ENCODE measurements at regions not wholly inside any gene's neighbourhood (a gene's known extent, or its start where the extent isn't known, plus 50 kb on each side); places are given as distances from the start of the nearest gene placed in this dataset.

DNA sequence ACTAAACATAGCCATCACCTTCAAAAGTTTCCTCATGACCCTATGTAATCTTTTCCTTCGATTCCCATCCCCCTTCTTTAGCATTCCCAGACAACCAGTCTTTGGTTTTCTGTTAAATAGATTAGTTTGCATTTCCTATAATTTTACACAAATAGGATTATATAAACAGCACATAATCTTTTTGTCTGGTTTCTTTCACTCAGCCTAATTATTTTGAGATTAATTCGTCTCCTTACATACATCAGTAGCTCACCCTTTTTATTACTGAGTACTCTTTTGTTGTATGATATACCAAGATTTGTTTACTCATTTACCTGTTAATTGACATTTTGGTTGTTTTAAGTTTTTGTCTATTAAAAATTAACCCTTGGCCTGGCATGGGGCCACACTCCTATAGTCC lies 354.7 kb upstream of the CHRM2 start:
- TF ChIP-seq, protein P1, sequence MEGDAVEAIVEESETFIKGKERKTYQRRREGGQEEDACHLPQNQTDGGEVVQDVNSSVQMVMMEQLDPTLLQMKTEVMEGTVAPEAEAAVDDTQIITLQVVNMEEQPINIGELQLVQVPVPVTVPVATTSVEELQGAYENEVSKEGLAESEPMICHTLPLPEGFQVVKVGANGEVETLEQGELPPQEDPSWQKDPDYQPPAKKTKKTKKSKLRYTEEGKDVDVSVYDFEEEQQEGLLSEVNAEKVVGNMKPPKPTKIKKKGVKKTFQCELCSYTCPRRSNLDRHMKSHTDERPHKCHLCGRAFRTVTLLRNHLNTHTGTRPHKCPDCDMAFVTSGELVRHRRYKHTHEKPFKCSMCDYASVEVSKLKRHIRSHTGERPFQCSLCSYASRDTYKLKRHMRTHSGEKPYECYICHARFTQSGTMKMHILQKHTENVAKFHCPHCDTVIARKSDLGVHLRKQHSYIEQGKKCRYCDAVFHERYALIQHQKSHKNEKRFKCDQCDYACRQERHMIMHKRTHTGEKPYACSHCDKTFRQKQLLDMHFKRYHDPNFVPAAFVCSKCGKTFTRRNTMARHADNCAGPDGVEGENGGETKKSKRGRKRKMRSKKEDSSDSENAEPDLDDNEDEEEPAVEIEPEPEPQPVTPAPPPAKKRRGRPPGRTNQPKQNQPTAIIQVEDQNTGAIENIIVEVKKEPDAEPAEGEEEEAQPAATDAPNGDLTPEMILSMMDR (IDR thresholded peaks at IDR 0.05; ENCODE audit: unreplicated experiment), result no peak
- H3K27me3 Mint-ChIP-seq (ENCODE audit: unreplicated experiment), result no peaks in the 10 kb centered on the region
- no peak overlapping the region for H3K4me3 Mint-ChIP-seq (ENCODE audit: low read depth, unreplicated experiment)
- H3K27ac Mint-ChIP-seq (ENCODE audit: unreplicated experiment), result no peak overlapping the region
- no peaks in the 10 kb centered on the region for H3K4me1 Mint-ChIP-seq (ENCODE audit: low read depth, unreplicated experiment)
- peaks cover 13% of the 10 kb centered on the region for H3K9me3 Mint-ChIP-seq (ENCODE audit: low read depth, unreplicated experiment)
- BruUV-seq (replicated peaks), result no TSS peak
- H3K36me3 Mint-ChIP-seq (ENCODE audit: insufficient read depth, unreplicated experiment), result no peaks in the 10 kb centered on the region
- no peak for DNase-seq
- intact Hi-C loops (cut with micrococcal nuclease; ENCODE audit: unreplicated experiment), result no loop called here
- CTCF ChIA-PET, result no interaction called here

DNA sequence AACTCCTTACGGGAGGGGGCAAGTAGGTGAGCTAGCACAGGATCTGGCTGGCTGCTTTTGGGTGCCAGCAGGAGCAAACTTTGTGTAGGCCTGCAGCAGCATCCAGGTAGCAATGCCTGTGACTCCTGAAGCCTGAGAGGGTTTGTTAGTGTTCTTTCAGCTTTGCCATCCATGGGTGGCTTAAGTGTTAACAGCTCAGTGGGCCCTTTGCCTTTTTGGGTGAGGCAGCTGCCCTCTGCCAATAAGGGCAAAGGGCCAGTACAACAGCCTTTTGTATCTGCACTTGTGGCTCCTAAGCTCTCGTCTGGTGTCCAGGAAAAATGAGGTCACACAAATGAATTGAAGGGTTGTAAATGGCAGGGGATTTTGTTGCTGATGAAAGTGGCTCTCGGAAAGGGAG lies 359.0 kb upstream of the CHRM2 start:
- TF ChIP-seq, protein P1 (IDR thresholded peaks at IDR 0.05; ENCODE audit: unreplicated experiment), result no peak
- H3K4me3 Mint-ChIP-seq (ENCODE audit: low read depth, unreplicated experiment), result no peak overlapping the region
- no peaks in the 10 kb centered on the region for H3K27me3 Mint-ChIP-seq (ENCODE audit: unreplicated experiment)
- intact Hi-C loops (cut with micrococcal nuclease; ENCODE audit: unreplicated experiment), result no loop called here
- H3K36me3 Mint-ChIP-seq (ENCODE audit: insufficient read depth, unreplicated experiment), result no peaks in the 10 kb centered on the region
- CTCF ChIA-PET, result no interaction called here
- BruUV-seq (replicated peaks), result no TSS peak
- H3K4me1 Mint-ChIP-seq (ENCODE audit: low read depth, unreplicated experiment), result no peaks in the 10 kb centered on the region
- peaks cover 11% of the 10 kb centered on the region for H3K9me3 Mint-ChIP-seq (ENCODE audit: low read depth, unreplicated experiment)
- H3K27ac Mint-ChIP-seq (ENCODE audit: unreplicated experiment), result no peak overlapping the region
- DNase-seq, result no peak

DNA sequence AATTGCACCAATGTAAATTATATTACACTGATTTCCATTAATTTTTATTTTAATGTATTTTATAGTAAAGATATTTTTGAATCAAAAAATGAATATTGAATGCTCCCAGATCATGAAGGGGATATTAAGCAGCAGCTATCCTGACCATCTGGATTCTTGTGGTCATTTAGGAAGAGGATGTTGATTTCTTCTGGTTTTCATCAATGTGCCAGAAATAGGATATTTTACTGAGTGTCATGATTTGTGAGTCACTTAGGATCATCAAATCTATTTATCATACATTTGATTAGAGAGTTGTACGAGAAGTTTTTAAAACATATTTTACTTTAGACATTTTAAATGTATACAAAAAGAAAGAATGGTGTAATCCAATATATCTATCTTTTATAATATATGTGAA lies 366.3 kb upstream of the CHRM2 start:
- CTCF ChIA-PET, result no interaction called here
- TF ChIP-seq, protein P1 (IDR thresholded peaks at IDR 0.05; ENCODE audit: unreplicated experiment), result no peak
- Mint-ChIP-seq H3K27me3 (ENCODE audit: unreplicated experiment) (no peaks in the 10 kb centered on the region), H3K9me3 (ENCODE audit: low read depth, unreplicated experiment) (peaks cover 13% of the 10 kb centered on the region), H3K4me3 (ENCODE audit: low read depth, unreplicated experiment) (no peak overlapping the region), H3K27ac (ENCODE audit: unreplicated experiment) (no peak overlapping the region), H3K4me1 (ENCODE audit: low read depth, unreplicated experiment) (no peaks in the 10 kb centered on the region), H3K36me3 (ENCODE audit: insufficient read depth, unreplicated experiment) (no peaks in the 10 kb centered on the region)
- DNase-seq, result no peak
- intact Hi-C loops (cut with micrococcal nuclease; ENCODE audit: unreplicated experiment), result no loop called here
- BruUV-seq (replicated peaks), result no TSS peak

DNA sequence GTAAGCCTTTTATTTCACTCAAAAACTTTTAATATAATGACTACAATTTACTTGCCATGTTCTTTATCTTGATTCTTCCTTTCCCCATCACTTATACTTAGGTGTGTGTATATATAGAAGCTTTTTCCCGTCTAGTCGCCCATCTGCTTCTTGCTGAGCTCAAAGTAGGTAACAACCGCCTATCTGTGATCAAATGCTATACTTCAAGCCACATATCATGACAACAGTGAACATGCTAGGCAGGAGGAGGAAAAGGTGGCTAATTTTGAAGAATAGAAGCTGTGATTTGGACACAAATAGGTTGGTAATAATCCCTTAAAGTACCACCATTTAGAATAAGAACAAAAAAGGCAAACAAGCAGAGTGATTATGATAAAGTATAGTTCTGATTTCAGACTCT lies 367.3 kb upstream of the CHRM2 start:
- BruUV-seq (replicated peaks), result no TSS peak
- Mint-ChIP-seq H3K27ac (ENCODE audit: unreplicated experiment) (no peak overlapping the region), H3K4me1 (ENCODE audit: low read depth, unreplicated experiment) (no peaks in the 10 kb centered on the region), H3K27me3 (ENCODE audit: unreplicated experiment) (no peaks in the 10 kb centered on the region), H3K36me3 (ENCODE audit: insufficient read depth, unreplicated experiment) (no peaks in the 10 kb centered on the region), H3K4me3 (ENCODE audit: low read depth, unreplicated experiment) (no peak overlapping the region), H3K9me3 (ENCODE audit: low read depth, unreplicated experiment) (peaks cover 13% of the 10 kb centered on the region)
- no peak for DNase-seq
- CTCF ChIA-PET, result no interaction called here
- TF ChIP-seq, protein P1 (IDR thresholded peaks at IDR 0.05; ENCODE audit: unreplicated experiment), result no peak
- intact Hi-C loops (cut with micrococcal nuclease; ENCODE audit: unreplicated experiment), result no loop called here

DNA sequence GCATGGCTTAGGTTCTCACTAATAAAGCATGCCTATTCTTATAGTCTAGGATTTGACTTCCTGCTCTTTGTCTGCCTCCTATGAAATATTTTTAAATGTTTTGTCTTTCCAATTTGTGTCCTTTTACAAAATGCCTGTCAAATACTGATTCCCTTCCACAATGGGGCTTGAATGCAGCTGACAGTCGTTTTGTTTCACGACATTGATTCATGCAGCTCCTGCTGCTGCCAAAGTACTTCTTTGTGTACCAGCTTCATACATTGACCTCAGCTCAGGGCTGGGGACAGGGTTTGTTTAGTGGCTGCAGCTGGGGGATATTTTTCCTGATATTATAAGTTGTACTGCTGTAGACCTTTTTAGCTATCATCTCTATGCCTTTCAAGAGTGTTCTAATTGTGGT lies 371.9 kb upstream of the CHRM2 start:
- TF ChIP-seq, protein P1 (IDR thresholded peaks at IDR 0.05; ENCODE audit: unreplicated experiment), result no peak
- Mint-ChIP-seq H3K27ac (ENCODE audit: unreplicated experiment) (no peak overlapping the region), H3K9me3 (ENCODE audit: low read depth, unreplicated experiment) (peaks cover 19% of the 10 kb centered on the region), H3K4me1 (ENCODE audit: low read depth, unreplicated experiment) (no peaks in the 10 kb centered on the region), H3K27me3 (ENCODE audit: unreplicated experiment) (no peaks in the 10 kb centered on the region), H3K36me3 (ENCODE audit: insufficient read depth, unreplicated experiment) (no peaks in the 10 kb centered on the region), H3K4me3 (ENCODE audit: low read depth, unreplicated experiment) (no peak overlapping the region)
- DNase-seq, result no peak
- CTCF ChIA-PET, result no interaction called here
- intact Hi-C loops (cut with micrococcal nuclease; ENCODE audit: unreplicated experiment), result no loop called here
- BruUV-seq (replicated peaks), result no TSS peak
